HG02938 (cell line): ENCODE measurements at regions not wholly inside any gene's neighbourhood (a gene's known extent, or its start where the extent isn't known, plus 50 kb on each side); places are given as distances from the start of the nearest gene placed in this dataset.
"Not testable (repeated sequence)": the region's sequence is repeated elsewhere in the genome, so short reads cannot be mapped to it uniquely, and the experiment has no call there.

Experiments used
- ATAC-seq: cut with Tn5 transposase; IDR thresholded peaks from one replicate; pipeline ENCODE4 v1.9.1; 2021; ENCODE audit warnings: mild to moderate bottlenecking, moderate library complexity; ENCODE audit not compliant: unreplicated experiment

GRCh38 chr5:27103486-27103885 is 65.1 kb upstream of the CDH9 start:
- no peak for ATAC-seq

DNA sequence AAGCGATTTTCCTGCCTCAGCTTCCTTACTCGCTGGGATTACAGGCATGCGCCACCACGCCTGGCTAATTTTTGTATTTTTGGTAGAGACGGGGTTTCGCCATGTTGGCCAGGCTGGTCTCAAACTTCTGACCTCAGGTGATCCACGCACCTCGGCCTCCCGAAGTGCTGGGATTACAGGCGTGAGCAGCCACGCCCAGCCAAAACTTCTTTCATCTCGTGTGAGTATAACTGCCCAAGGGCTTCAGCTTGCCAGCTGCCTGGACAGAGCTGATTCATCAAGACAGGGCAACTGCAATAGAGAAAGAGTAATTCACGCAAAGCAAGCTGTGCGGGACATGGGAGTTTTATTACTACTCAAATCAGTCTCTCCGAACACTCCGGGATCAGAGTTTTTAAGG is 57.4 kb upstream of the CDH9 start:
- not testable (repeated sequence) for ATAC-seq

- no peak for ATAC-seq
Observed at GRCh38 chr5:27093279-27093678, 54.9 kb upstream of the CDH9 start.

DNA sequence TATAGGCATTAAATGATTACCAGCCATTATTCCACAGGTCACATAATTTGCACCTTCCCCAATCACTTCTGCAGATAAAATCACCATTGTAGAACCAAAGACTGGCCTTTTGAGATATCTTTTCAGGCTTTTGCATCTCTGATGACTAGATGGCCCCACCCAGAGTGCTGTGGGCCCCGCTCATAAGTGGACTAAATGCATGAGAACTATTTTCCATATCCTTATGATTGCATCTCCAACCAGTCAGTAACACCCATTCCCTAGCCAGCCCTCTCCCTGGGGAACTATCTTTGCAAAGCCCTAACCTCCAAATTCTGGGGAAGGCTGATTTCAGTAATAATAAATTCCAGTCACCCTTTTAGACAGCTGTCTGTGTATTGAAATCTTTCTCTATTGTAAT is 53.5 kb upstream of the CDH9 start:
- ATAC-seq: no peak

- ATAC-seq: not testable (repeated sequence)
Observed at GRCh38 chr5:27088822-27089221, 50.4 kb upstream of the CDH9 start.
